DMS 273 treated with DMSO at 0.1 percent for 48 hours (cell line): ENCODE measurements at regions not wholly inside any gene's neighbourhood (a gene's known extent, or its start where the extent isn't known, plus 50 kb on each side); places are given as distances from the start of the nearest gene placed in this dataset.
"Not testable (repeated sequence)": the region's sequence is repeated elsewhere in the genome, so short reads cannot be mapped to it uniquely, and the experiment has no call there.

Experiments
- DNase-seq: peaks from one replicate; lab custom pipeline; 2025; lab: John Stamatoyannopoulos, UW

- no peak for DNase-seq
These were observed 83.9 kb upstream of the OGFRL1 start for GRCh38 chr6:71204741-71205140.

GRCh38 chr6:71205336-71205956, 83.2 kb upstream of the OGFRL1 start:
- no peak for DNase-seq

GRCh38 chr6:71206089-71206488, 82.5 kb upstream of the OGFRL1 start:
- no peak for DNase-seq

GRCh38 chr6:71209206-71209605, 79.4 kb upstream of the OGFRL1 start:
- no peak for DNase-seq

GRCh38 chr6:71209626-71210025, 79.0 kb upstream of the OGFRL1 start:
- DNase-seq = no peak

- DNase-seq = no peak
These were observed 76.8 kb upstream of the OGFRL1 start for GRCh38 chr6:71211799-71212198.

GRCh38 chr6:71220466-71220865, 68.1 kb upstream of the OGFRL1 start:
- DNase-seq = no peak

- no peak for DNase-seq
These were observed 65.9 kb upstream of the OGFRL1 start for GRCh38 chr6:71222671-71223070.

GRCh38 chr6:71224011-71224410, 64.6 kb upstream of the OGFRL1 start:
- DNase-seq = no peak

- no peak for DNase-seq
These were observed 62.5 kb upstream of the OGFRL1 start for GRCh38 chr6:71226151-71226550.

GRCh38 chr6:71228461-71229041, 60.1 kb upstream of the OGFRL1 start:
- DNase-seq = no peak

GRCh38 chr6:71229477-71229876, 59.1 kb upstream of the OGFRL1 start:
- DNase-seq = no peak

- not testable (repeated sequence) for DNase-seq
These were observed 55.7 kb upstream of the OGFRL1 start for GRCh38 chr6:71232890-71233289.

- no peak for DNase-seq
These were observed 51.6 kb upstream of the OGFRL1 start for GRCh38 chr6:71236926-71237434.

- no peak for DNase-seq
These were observed 50.3 kb upstream of the OGFRL1 start for GRCh38 chr6:71238351-71238750.
